HepG2 (cell line): ENCODE measurements at regions not wholly inside any gene's neighbourhood (a gene's known extent, or its start where the extent isn't known, plus 50 kb on each side); places are given as distances from the start of the nearest gene placed in this dataset.

Source experiments
- ATAC-seq: fragments of 200-7000 bp; cut with Tn5 transposase; 3 replicates; pipeline ENCODE4 v1.9.1; 2020; ENCODE audit warnings: mild to moderate bottlenecking, moderate library complexity
- BruUV-seq: library from RNA; stranded (reverse); fragments of 400-500 nt; replicated peaks from 2 replicates; lab custom pipeline; 2021; lab: Mats Ljungman, UMichigan
- CTCF ChIA-PET: fragments of 300-600 bp; formaldehyde crosslinking; extraction: SDS; loops from one replicate; lab custom pipeline; 2021; ENCODE audit warnings: low total read pairs, inconsistent platforms, low intra/inter-chr PET ratio; lab: Yijun Ruan, JAX
- POLR2A ChIA-PET: fragments of 350-600 bp; sonication (Branson Sonifier 250); formaldehyde crosslinking; loops from one replicate; lab custom pipeline; 2020; ENCODE audit warnings: antibody characterized with exemption, inconsistent platforms; lab: Yijun Ruan, JAX
- DNase-seq: peaks from one replicate; pipeline ENCODE4 v3.0.0-alpha.2; 2015; ENCODE audit warnings: low spot score
- FAIRE-seq: peaks from 3 replicates; lab custom pipeline; 2011; peaks lifted over from hg19 to GRCh38; lab: Jason Lieb, UNC
- H2AFZ ChIP-seq: one replicate; pipeline ENCODE4 v1.6.1; 2011; ENCODE audit warnings: low read length, inconsistent platforms
- H3K27ac ChIP-seq: fragments of 300-600 bp; 3 replicates; pipeline ENCODE4 v1.8.0; 2011; ENCODE audit warnings: mixed run types, mild to moderate bottlenecking, mixed read lengths, low read length, inconsistent platforms; ENCODE audit not compliant: insufficient read depth; ENCODE audit errors: extremely low read length
- H3K27me3 ChIP-seq, 2 experiments: fragments of 200-600 bp in 1 of 2; 2 replicates in 1 of 2; 3 replicates in 1 of 2; pipeline versions ENCODE4 v1.6.0 to v1.8.0; 2011; ENCODE audit warnings: low read length in 2 of 2, mild to moderate bottlenecking in 2 of 2, moderate library complexity in 2 of 2, inconsistent platforms in 1 of 2; ENCODE audit not compliant: insufficient read depth in 2 of 2, control insufficient read depth in 1 of 2
- H3K36me3 ChIP-seq, 2 experiments: fragments of 200-600 bp in 1 of 2; replicated peaks in 1 of 2; 2 replicates in 1 of 2; 3 replicates in 1 of 2; pipeline versions ENCODE4 v1.5.1 to v1.8.0; 2011; ENCODE audit warnings: low read length in 2 of 2, inconsistent platforms in 1 of 2; ENCODE audit not compliant: insufficient read depth in 2 of 2, control insufficient read depth in 1 of 2
- H3K4me1 ChIP-seq: 2 replicates; pipeline ENCODE4 v1.5.1; 2012; ENCODE audit warnings: low read length, inconsistent platforms; ENCODE audit not compliant: insufficient read depth
- H3K4me2 ChIP-seq: 2 replicates; pipeline ENCODE4 v1.6.0; 2011; ENCODE audit warnings: low read depth, low read length, inconsistent platforms
- H3K4me3 ChIP-seq, 3 experiments: fragments of 200-600 bp in 1 of 3; sonication (generic), shearing (Covaris generic) in 1 of 3; replicated peaks in 1 of 3; 2 replicates each; pipeline ENCODE4 v1.5.1; 2011 to 2016; ENCODE audit warnings: low read length in 3 of 3, inconsistent platforms in 2 of 3, low read depth in 2 of 3, mild to moderate bottlenecking in 2 of 3, control low read depth in 1 of 3, mixed read lengths in 1 of 3; ENCODE audit not compliant: insufficient read depth in 1 of 3
- H3K79me2 ChIP-seq: one replicate; pipeline ENCODE4 v1.6.1; 2011; ENCODE audit warnings: low read length, inconsistent platforms; ENCODE audit not compliant: insufficient read depth
- H3K9ac ChIP-seq: 2 replicates; pipeline ENCODE4 v1.6.0; 2011; ENCODE audit warnings: mild to moderate bottlenecking, low read depth, low read length, inconsistent platforms; ENCODE audit not compliant: insufficient read depth
- H3K9me3 ChIP-seq: 2 replicates; pipeline ENCODE4 v1.5.1; 2012; ENCODE audit warnings: mild to moderate bottlenecking, low read length
- H4K20me1 ChIP-seq: 2 replicates; pipeline ENCODE4 v1.6.0; 2011; ENCODE audit warnings: inconsistent platforms, mild to moderate bottlenecking, low read length, moderate library complexity; ENCODE audit not compliant: insufficient read depth
- MLLT10 ChIP-seq: sonication (generic); formaldehyde crosslinking; IDR thresholded peaks from 2 replicates; pipeline ENCODE4 v1.4.0; 2020; ENCODE audit warnings: missing genetic modification reagents
- MTA1 ChIP-seq: sonication (generic); formaldehyde crosslinking; IDR thresholded peaks from 2 replicates; pipeline ENCODE4 v1.4.0; 2020; ENCODE audit warnings: missing genetic modification reagents, mild to moderate bottlenecking, borderline replicate concordance
- MZF1 ChIP-seq: sonication (generic); formaldehyde crosslinking; IDR thresholded peaks from 2 replicates; pipeline ENCODE4 v1.8.1; 2023; ENCODE audit warnings: mild to moderate bottlenecking, missing genetic modification reagents, borderline replicate concordance
- POLR2A ChIP-seq, 2 experiments: IDR thresholded peaks; 2 replicates each; pipeline ENCODE4 v1.6.1; 2011; ENCODE audit warnings: low read depth in 2 of 2, low read length in 2 of 2, mild to moderate bottlenecking in 1 of 2, moderate library complexity in 1 of 2; ENCODE audit not compliant: insufficient read depth in 1 of 2
- PPARG ChIP-seq: conservative IDR thresholded peaks from 2 replicates; pipeline ENCODE4 v1.6.1; 2016; ENCODE audit warnings: missing biosample characterization, missing genetic modification reagents
- SRF ChIP-seq: IDR thresholded peaks from 2 replicates; pipeline ENCODE4 v1.6.1; 2011; ENCODE audit warnings: mild to moderate bottlenecking, low read depth, low read length, moderate library complexity
- ZNF138 ChIP-seq: sonication (generic); formaldehyde crosslinking; IDR thresholded peaks from 2 replicates; pipeline ENCODE4 v1.5.0; 2020; ENCODE audit warnings: mild to moderate bottlenecking, low read depth, missing genetic modification reagents
- ZNF235 ChIP-seq: sonication (generic); formaldehyde crosslinking; IDR thresholded peaks from 2 replicates; pipeline ENCODE4 v1.8.1; 2023; ENCODE audit warnings: mild to moderate bottlenecking, missing genetic modification reagents, borderline replicate concordance
- ZNF317 ChIP-seq: sonication (generic); formaldehyde crosslinking; IDR thresholded peaks from 2 replicates; pipeline ENCODE4 v1.5.0; 2020; ENCODE audit warnings: mild to moderate bottlenecking, missing genetic modification reagents
- ZNF432 ChIP-seq: sonication (generic); formaldehyde crosslinking; IDR thresholded peaks from 2 replicates; pipeline ENCODE4 v1.5.0; 2020; ENCODE audit warnings: missing genetic modification reagents, mild to moderate bottlenecking, borderline replicate concordance
- ZNF563 ChIP-seq: sonication (generic); formaldehyde crosslinking; IDR thresholded peaks from 2 replicates; pipeline ENCODE4 v1.8.0; 2022; ENCODE audit warnings: mild to moderate bottlenecking, moderate library complexity, missing genetic modification reagents
- WGBS: methylation state at CpG from one replicate; pipeline ENCODE4 v1.1.6; 2017; ENCODE audit warnings: low lambda C conversion rate; 5-methylcytosine and 5-hydroxymethylcytosine counted together
- in situ Hi-C: cut with HindIII; loops from 2 replicates; pipeline ENCODE4 v1.10.0; 2017; ENCODE audit warnings: low pct_unique_long_range_greater_than_20kb; ENCODE audit not compliant: extremely low pct_ligation_motif_present
- intact Hi-C: fragments of 100-400 bp; cut with micrococcal nuclease; formaldehyde crosslinking; loops from one replicate; pipeline ENCODE4 v1.10.0; 2022; ENCODE audit not compliant: unreplicated experiment
- TF ChIP-seq, protein P1 (sequence below): sonication (generic); formaldehyde crosslinking; IDR thresholded peaks from 2 replicates; pipeline ENCODE4 v1.4.0; 2020; ENCODE audit warnings: missing genetic modification reagents
- TF ChIP-seq, protein P2 (sequence below): sonication (generic); formaldehyde crosslinking; IDR thresholded peaks from 2 replicates; pipeline ENCODE4 v1.8.1; 2023; ENCODE audit warnings: missing genetic modification reagents, inconsistent platforms, borderline replicate concordance
- TF ChIP-seq, protein P3 (sequence below), 2 experiments: sonication (generic) in 1 of 2; formaldehyde crosslinking in 1 of 2; IDR thresholded peaks; 2 replicates each; pipeline versions ENCODE4 v1.5.1 to v1.6.1; 2011 to 2020; ENCODE audit warnings: borderline replicate concordance in 1 of 2, low read depth in 1 of 2, low read length in 1 of 2, mild to moderate bottlenecking in 1 of 2, missing genetic modification reagents in 1 of 2, moderate library complexity in 1 of 2

DNA sequence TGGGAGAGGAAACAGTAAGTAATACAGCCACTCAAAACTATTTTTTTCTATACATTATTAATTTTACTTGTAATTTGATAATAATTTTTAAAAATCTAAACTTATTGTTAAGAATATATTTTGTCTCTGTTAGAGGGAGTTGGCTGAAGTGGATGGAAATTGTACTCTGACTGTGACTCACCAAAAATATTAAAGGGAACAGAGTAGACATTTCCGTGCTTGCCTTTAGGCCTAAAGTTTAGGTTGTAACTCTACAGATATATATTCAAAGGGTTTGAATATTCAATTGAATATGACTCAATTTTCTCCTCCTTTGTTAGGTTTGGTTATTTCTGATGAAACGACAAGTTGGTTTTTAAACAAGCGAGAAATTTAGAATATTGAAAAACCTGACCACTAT lies 128.3 kb upstream of the PITX2 start:
- no peak overlapping the region for H3K9ac ChIP-seq
- H3K27ac ChIP-seq = no peak overlapping the region
- H2AFZ ChIP-seq = no peak overlapping the region
- H3K79me2 ChIP-seq = no peaks in the 10 kb centered on the region
- in situ Hi-C loops (no loop called here), intact Hi-C loops (no loop called here)
- DNase-seq = no peak
- H3K9me3 ChIP-seq = no peaks in the 10 kb centered on the region
- ATAC-seq = no peak
- H3K4me3 ChIP-seq = no peak overlapping the region
- POLR2A ChIA-PET = no interaction called here
- H3K36me3 ChIP-seq = no peaks in the 10 kb centered on the region
- WGBS = 27% methylated on average over 3 of the region's 3 CpGs
- no peak for FAIRE-seq
- no peak overlapping the region for H3K4me2 ChIP-seq
- TF ChIP-seq, protein P1, sequence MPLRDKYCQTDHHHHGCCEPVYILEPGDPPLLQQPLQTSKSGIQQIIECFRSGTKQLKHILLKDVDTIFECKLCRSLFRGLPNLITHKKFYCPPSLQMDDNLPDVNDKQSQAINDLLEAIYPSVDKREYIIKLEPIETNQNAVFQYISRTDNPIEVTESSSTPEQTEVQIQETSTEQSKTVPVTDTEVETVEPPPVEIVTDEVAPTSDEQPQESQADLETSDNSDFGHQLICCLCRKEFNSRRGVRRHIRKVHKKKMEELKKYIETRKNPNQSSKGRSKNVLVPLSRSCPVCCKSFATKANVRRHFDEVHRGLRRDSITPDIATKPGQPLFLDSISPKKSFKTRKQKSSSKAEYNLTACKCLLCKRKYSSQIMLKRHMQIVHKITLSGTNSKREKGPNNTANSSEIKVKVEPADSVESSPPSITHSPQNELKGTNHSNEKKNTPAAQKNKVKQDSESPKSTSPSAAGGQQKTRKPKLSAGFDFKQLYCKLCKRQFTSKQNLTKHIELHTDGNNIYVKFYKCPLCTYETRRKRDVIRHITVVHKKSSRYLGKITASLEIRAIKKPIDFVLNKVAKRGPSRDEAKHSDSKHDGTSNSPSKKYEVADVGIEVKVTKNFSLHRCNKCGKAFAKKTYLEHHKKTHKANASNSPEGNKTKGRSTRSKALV (CRISPR knock-in tag) = no peak
- TF ChIP-seq MZF1 (CRISPR knock-in tag) = no peak
- TF ChIP-seq, protein P2, sequence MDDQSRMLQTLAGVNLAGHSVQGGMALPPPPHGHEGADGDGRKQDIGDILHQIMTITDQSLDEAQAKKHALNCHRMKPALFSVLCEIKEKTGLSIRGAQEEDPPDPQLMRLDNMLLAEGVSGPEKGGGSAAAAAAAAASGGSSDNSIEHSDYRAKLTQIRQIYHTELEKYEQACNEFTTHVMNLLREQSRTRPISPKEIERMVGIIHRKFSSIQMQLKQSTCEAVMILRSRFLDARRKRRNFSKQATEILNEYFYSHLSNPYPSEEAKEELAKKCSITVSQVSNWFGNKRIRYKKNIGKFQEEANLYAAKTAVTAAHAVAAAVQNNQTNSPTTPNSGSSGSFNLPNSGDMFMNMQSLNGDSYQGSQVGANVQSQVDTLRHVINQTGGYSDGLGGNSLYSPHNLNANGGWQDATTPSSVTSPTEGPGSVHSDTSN (CRISPR knock-in tag) = no peak
- TF ChIP-seq SRF = no peak
- no peak for TF ChIP-seq MTA1 (CRISPR knock-in tag)
- TF ChIP-seq ZNF138 (CRISPR knock-in tag) = no peak
- TF ChIP-seq ZNF317 (CRISPR knock-in tag) = no peak
- TF ChIP-seq ZNF432 (CRISPR knock-in tag) = no peak
- no peak for TF ChIP-seq POLR2A (IDR thresholded peaks at IDR 0.05; ENCODE audit: insufficient read depth in 1 of 2, low read depth in 2 of 2, low read length in 2 of 2)
- no peak for TF ChIP-seq PPARG (CRISPR knock-in tag)
- TF ChIP-seq, protein P3, sequence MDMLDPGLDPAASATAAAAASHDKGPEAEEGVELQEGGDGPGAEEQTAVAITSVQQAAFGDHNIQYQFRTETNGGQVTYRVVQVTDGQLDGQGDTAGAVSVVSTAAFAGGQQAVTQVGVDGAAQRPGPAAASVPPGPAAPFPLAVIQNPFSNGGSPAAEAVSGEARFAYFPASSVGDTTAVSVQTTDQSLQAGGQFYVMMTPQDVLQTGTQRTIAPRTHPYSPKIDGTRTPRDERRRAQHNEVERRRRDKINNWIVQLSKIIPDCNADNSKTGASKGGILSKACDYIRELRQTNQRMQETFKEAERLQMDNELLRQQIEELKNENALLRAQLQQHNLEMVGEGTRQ (IDR thresholded peaks at IDR 0.05; ENCODE audit: low read depth, low read length) = no peak
- TF ChIP-seq, protein P3 (CRISPR knock-in tag; IDR thresholded peaks at IDR 0.05; ENCODE audit: borderline replicate concordance) = no peak
- no peak for TF ChIP-seq ZNF563 (CRISPR knock-in tag)
- no peak for TF ChIP-seq MLLT10 (CRISPR knock-in tag)
- TF ChIP-seq ZNF235 (CRISPR knock-in tag) = no peak
- no TSS peak for BruUV-seq
- H4K20me1 ChIP-seq = no peaks in the 10 kb centered on the region
- H3K27me3 ChIP-seq = no peaks in the 10 kb centered on the region; a peak in 1 of 5 replicates
- no peaks in the 10 kb centered on the region for H3K4me1 ChIP-seq
- CTCF ChIA-PET = no interaction called here
